ENCODE measurements at regions not wholly inside any gene's neighbourhood (a gene's known extent, or its start where the extent isn't known, plus 50 kb on each side); places are given as distances from the start of the nearest gene placed in this dataset.
"Not testable (repeated sequence)": the region's sequence is repeated elsewhere in the genome, so short reads cannot be mapped to it uniquely, and the experiment has no call there.

DNA sequence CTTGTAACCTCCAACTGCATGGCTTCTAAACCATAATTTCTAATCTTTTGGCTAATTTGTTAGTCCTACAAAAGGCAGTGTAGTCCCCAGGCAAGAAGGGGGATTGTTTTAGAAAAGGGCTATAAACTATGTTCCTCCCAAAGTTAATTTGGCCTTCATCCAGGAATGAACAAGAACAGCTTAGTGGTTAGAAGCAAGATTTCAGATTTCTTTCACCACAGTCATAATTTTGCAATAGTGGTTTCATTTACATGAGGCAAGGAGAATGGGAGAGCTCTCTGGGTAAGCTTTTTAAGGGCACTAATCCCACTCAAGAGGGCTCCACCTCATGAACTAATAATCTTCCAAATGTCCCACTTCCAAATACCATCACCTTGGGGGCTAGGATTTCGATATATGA, 1353.9 kb downstream of the NCAM2 start:
- no peaks in the 10 kb centered on the region for H3K36me3 Mint-ChIP-seq (ENCODE audit: low read depth)
- no peak overlapping the region for H3K4me3 Mint-ChIP-seq
- no peak for ATAC-seq
- no peak for DNase-seq
- TF ChIP-seq, protein P1, sequence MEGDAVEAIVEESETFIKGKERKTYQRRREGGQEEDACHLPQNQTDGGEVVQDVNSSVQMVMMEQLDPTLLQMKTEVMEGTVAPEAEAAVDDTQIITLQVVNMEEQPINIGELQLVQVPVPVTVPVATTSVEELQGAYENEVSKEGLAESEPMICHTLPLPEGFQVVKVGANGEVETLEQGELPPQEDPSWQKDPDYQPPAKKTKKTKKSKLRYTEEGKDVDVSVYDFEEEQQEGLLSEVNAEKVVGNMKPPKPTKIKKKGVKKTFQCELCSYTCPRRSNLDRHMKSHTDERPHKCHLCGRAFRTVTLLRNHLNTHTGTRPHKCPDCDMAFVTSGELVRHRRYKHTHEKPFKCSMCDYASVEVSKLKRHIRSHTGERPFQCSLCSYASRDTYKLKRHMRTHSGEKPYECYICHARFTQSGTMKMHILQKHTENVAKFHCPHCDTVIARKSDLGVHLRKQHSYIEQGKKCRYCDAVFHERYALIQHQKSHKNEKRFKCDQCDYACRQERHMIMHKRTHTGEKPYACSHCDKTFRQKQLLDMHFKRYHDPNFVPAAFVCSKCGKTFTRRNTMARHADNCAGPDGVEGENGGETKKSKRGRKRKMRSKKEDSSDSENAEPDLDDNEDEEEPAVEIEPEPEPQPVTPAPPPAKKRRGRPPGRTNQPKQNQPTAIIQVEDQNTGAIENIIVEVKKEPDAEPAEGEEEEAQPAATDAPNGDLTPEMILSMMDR (IDR thresholded peaks at IDR 0.05), result no peak
- H3K4me1 Mint-ChIP-seq (ENCODE audit: low read depth), result no peaks in the 10 kb centered on the region
- intact Hi-C loops (cut with micrococcal nuclease), result no loop called here
- ChIA-PET CTCF (no interaction called here), POLR2A (no interaction called here)
- H3K9me3 Mint-ChIP-seq, result peaks cover 2% of the 10 kb centered on the region
- no peak overlapping the region for H3K27ac Mint-ChIP-seq
- no peaks in the 10 kb centered on the region for H3K27me3 Mint-ChIP-seq

GRCh38 chr21:22355949-22356348, 1357.7 kb downstream of the NCAM2 start:
- no peak overlapping the region for H3K4me3 Mint-ChIP-seq
- peaks cover 2% of the 10 kb centered on the region for H3K9me3 Mint-ChIP-seq
- H3K27me3 Mint-ChIP-seq, result no peaks in the 10 kb centered on the region
- DNase-seq (no peak), ATAC-seq (no peak)
- CTCF ChIA-PET, result no interaction called here
- H3K27ac Mint-ChIP-seq, result no peak overlapping the region
- POLR2A ChIA-PET, result no interaction called here
- no peaks in the 10 kb centered on the region for H3K4me1 Mint-ChIP-seq (ENCODE audit: low read depth)
- intact Hi-C loops (cut with micrococcal nuclease), result no loop called here
- no peaks in the 10 kb centered on the region for H3K36me3 Mint-ChIP-seq (ENCODE audit: low read depth)
- TF ChIP-seq, protein P1 (IDR thresholded peaks at IDR 0.05), result no peak

DNA sequence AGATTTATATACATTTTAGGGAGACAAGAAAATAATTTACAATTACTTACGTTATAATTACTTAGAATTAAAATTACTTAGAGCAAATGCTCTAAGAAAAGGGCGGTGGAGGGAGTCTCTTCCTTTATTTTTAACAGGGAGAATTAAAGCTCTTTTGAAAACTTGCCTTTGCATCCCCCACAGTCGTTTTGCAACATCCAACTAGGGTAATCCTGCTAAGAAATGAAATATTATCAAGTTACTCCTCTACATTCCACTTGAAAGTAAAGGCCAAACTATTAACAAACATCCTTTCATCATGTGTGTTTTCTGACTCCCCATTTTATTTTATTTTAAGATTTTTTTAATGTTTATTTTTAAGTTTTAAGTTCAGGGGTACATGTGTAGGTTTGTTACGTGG, 1358.5 kb downstream of the NCAM2 start:
- POLR2A ChIA-PET, result no interaction called here

GRCh38 chr21:22359599-22359998, 1361.4 kb downstream of the NCAM2 start:
- H3K36me3 Mint-ChIP-seq (ENCODE audit: low read depth); H3K4me3 Mint-ChIP-seq; H3K27me3 Mint-ChIP-seq; H3K27ac Mint-ChIP-seq; H3K9me3 Mint-ChIP-seq; CTCF ChIA-PET; intact Hi-C loops (cut with micrococcal nuclease); DNase-seq; H3K4me1 Mint-ChIP-seq (ENCODE audit: low read depth); ATAC-seq: not testable (repeated sequence)
- POLR2A ChIA-PET, result interaction anchor here (1.1 kb wide), 1 partner anchor 60 kb away, joined by 3 read pairs; no protein-coding TSS in a partner anchor

More for the DNA sequence above, 1358.5 kb downstream of the NCAM2 start:
- intact Hi-C loops (cut with micrococcal nuclease), result no loop called here
- no peaks in the 10 kb centered on the region for H3K36me3 Mint-ChIP-seq (ENCODE audit: low read depth)
- CTCF ChIA-PET, result no interaction called here
- H3K27ac Mint-ChIP-seq, result no peak overlapping the region
- TF ChIP-seq, protein P1 (IDR thresholded peaks at IDR 0.05), result no peak
- H3K4me3 Mint-ChIP-seq, result no peak overlapping the region
- peaks cover 2% of the 10 kb centered on the region for H3K9me3 Mint-ChIP-seq
- DNase-seq (no peak), ATAC-seq (no peak)
- H3K27me3 Mint-ChIP-seq, result no peaks in the 10 kb centered on the region
- H3K4me1 Mint-ChIP-seq (ENCODE audit: low read depth), result no peaks in the 10 kb centered on the region

GRCh38 chr21:22363504-22363903, 1365.3 kb downstream of the NCAM2 start:
- H3K27ac Mint-ChIP-seq, result no peak overlapping the region
- ATAC-seq, result no peak
- intact Hi-C loops (cut with micrococcal nuclease), result no loop called here
- no peak for DNase-seq
- CTCF ChIA-PET, result no interaction called here
- POLR2A ChIA-PET, result no interaction called here
- H3K4me1 Mint-ChIP-seq (ENCODE audit: low read depth), result no peaks in the 10 kb centered on the region
- no peak overlapping the region for H3K4me3 Mint-ChIP-seq
- H3K9me3 Mint-ChIP-seq, result peaks cover 7% of the 10 kb centered on the region
- no peaks in the 10 kb centered on the region for H3K27me3 Mint-ChIP-seq
- TF ChIP-seq, protein P1 (IDR thresholded peaks at IDR 0.05), result no peak
- no peaks in the 10 kb centered on the region for H3K36me3 Mint-ChIP-seq (ENCODE audit: low read depth)

DNA sequence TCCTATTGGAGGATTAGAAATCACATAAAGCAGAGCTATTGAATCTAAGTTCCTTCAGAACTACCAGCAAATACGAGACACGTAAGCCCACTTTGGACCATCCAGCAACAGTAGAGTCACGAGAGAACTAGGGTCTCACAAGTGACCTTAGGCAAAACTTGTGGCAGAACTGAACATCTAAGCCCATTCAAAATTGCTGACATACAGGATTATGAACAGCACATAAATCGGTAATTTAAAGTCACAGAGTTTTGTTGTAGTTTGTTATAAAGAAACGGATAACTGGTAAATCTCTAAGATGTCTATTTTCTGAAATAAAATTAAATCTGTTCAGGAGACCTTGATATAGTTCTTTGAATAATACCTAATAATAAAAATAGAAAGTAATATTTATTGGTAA, 1366.0 kb downstream of the NCAM2 start:
- ChIA-PET POLR2A (no interaction called here), CTCF (no interaction called here)
- intact Hi-C loops (cut with micrococcal nuclease), result no loop called here
- TF ChIP-seq, protein P1 (IDR thresholded peaks at IDR 0.05), result no peak
- no peak overlapping the region for H3K4me3 Mint-ChIP-seq
- DNase-seq (no peak), ATAC-seq (no peak)
- H3K9me3 Mint-ChIP-seq, result peaks cover 7% of the 10 kb centered on the region
- H3K27me3 Mint-ChIP-seq, result no peaks in the 10 kb centered on the region
- H3K27ac Mint-ChIP-seq, result no peak overlapping the region
- no peaks in the 10 kb centered on the region for H3K4me1 Mint-ChIP-seq (ENCODE audit: low read depth)
- no peaks in the 10 kb centered on the region for H3K36me3 Mint-ChIP-seq (ENCODE audit: low read depth)
